Endothelial cell of umbilical vein (primary cell): ENCODE measurements at regions not wholly inside any gene's neighbourhood (a gene's known extent, or its start where the extent isn't known, plus 50 kb on each side); places are given as distances from the start of the nearest gene placed in this dataset.

ENCODE experiments used
- BruUV-seq: library from RNA; stranded (reverse); fragments of 400-500 nt; replicated peaks from 2 replicates; lab custom pipeline; 2021; lab: Mats Ljungman, UMichigan
- CTCF ChIA-PET: fragments of 300-600, 350-600 bp; sonication (Branson Sonifier 250); formaldehyde crosslinking; loops from one replicate; lab custom pipeline; 2021; ENCODE audit warnings: antibody characterized with exemption, inconsistent platforms; lab: Charles Lee
- POLR2A ChIA-PET: fragments of 300-600, 350-600 bp; sonication (Branson Sonifier 250); formaldehyde crosslinking; loops from one replicate; lab custom pipeline; 2021; ENCODE audit warnings: antibody characterized with exemption, inconsistent platforms; lab: Charles Lee
- DNase-seq: peaks from one replicate; pipeline ENCODE4 v3.0.0-alpha.2; 2011; ENCODE audit warnings: low read depth, low spot score
- FAIRE-seq: peaks from 2 replicates; lab custom pipeline; 2011; peaks lifted over from hg19 to GRCh38; lab: Jason Lieb, UNC
- H2AFZ ChIP-seq: 2 replicates; pipeline ENCODE4 v1.6.0; 2012; ENCODE audit warnings: low read depth, low read length, control low read depth, inconsistent platforms
- H3K27ac ChIP-seq: 2 replicates; pipeline ENCODE4 v1.5.1; 2011; ENCODE audit warnings: low read depth, mild to moderate bottlenecking, control low read depth, low read length, moderate library complexity; ENCODE audit not compliant: insufficient read depth
- H3K27me3 ChIP-seq, 2 experiments: 2 replicates each; pipeline versions ENCODE4 v1.6.0 to v1.6.1; 2011; ENCODE audit warnings: low read length in 2 of 2, mixed read lengths in 1 of 2; ENCODE audit not compliant: control insufficient read depth in 2 of 2, insufficient read depth in 2 of 2
- H3K36me3 ChIP-seq, 2 experiments: 2 replicates in 1 of 2; 3 replicates in 1 of 2; pipeline ENCODE4 v1.5.1; 2011; ENCODE audit warnings: low read length in 2 of 2, mild to moderate bottlenecking in 1 of 2, moderate library complexity in 1 of 2; ENCODE audit not compliant: control insufficient read depth in 2 of 2, insufficient read depth in 2 of 2; ENCODE audit errors: extremely low read depth in 1 of 2
- H3K4me1 ChIP-seq: 3 replicates; pipeline ENCODE4 v1.5.1; 2011; ENCODE audit warnings: mild to moderate bottlenecking, low read length; ENCODE audit not compliant: control insufficient read depth, insufficient read depth; ENCODE audit errors: extremely low read depth
- H3K4me2 ChIP-seq: 2 replicates; pipeline ENCODE4 v1.6.1; 2011; ENCODE audit warnings: low read length, control low read depth, mixed read lengths; ENCODE audit not compliant: insufficient read depth
- H3K4me3 ChIP-seq, 3 experiments: fragments of 200-600 bp in 1 of 3; sonication (generic), shearing (Covaris generic) in 1 of 3; replicated peaks in 1 of 3; 2 replicates each; pipeline ENCODE4 v1.5.1; 2011 to 2016; ENCODE audit warnings: control low read depth in 3 of 3, low read length in 3 of 3, mild to moderate bottlenecking in 2 of 3, inconsistent platforms in 1 of 3, low read depth in 1 of 3, moderate library complexity in 1 of 3; ENCODE audit not compliant: insufficient read depth in 1 of 3
- H3K79me2 ChIP-seq: 2 replicates; pipeline ENCODE4 v1.6.0; 2012; ENCODE audit warnings: low read length, inconsistent platforms; ENCODE audit not compliant: control insufficient read depth, insufficient read depth
- H3K9ac ChIP-seq: replicated peaks from 2 replicates; pipeline ENCODE3; 2011; ENCODE audit warnings: low read length, control low read depth; ENCODE audit not compliant: insufficient read depth; ENCODE audit errors: extremely low read depth
- H3K9me1 ChIP-seq: replicated peaks from 3 replicates; pipeline ENCODE4 v1.6.0; 2011; ENCODE audit warnings: mild to moderate bottlenecking, low read length; ENCODE audit not compliant: control insufficient read depth, insufficient read depth; ENCODE audit errors: extremely low read depth
- H3K9me3 ChIP-seq: replicated peaks from 2 replicates; pipeline ENCODE4 v1.5.1; 2012; ENCODE audit warnings: low read length, inconsistent platforms; ENCODE audit not compliant: control insufficient read depth, insufficient read depth
- H4K20me1 ChIP-seq: replicated peaks from 2 replicates; pipeline ENCODE3; 2011; ENCODE audit warnings: mild to moderate bottlenecking, low read length; ENCODE audit not compliant: control insufficient read depth, insufficient read depth; ENCODE audit errors: extremely low read depth
- CTCF ChIP-seq, 2 donors: IDR thresholded peaks; 1 replicate in 1 of 2; 2 replicates in 1 of 2; pipeline ENCODE4 v1.5.1; 2011; ENCODE audit warnings: low read length in 2 of 2, mild to moderate bottlenecking in 2 of 2, moderate library complexity in 2 of 2, control low read depth in 1 of 2, inconsistent platforms in 1 of 2, low read depth in 1 of 2; ENCODE audit not compliant: insufficient read depth in 1 of 2; ENCODE audit errors: extremely low read depth in 1 of 2
- EZH2 ChIP-seq: IDR thresholded peaks from 2 replicates; pipeline ENCODE4 v1.6.1; 2012; ENCODE audit warnings: borderline replicate concordance, low read depth, mild to moderate bottlenecking, moderate library complexity, low read length, inconsistent platforms; ENCODE audit not compliant: severe bottlenecking
- FOS ChIP-seq: IDR thresholded peaks from 2 replicates; pipeline ENCODE4 v1.6.1; 2011; ENCODE audit warnings: mild to moderate bottlenecking, low read length, moderate library complexity, borderline replicate concordance; ENCODE audit not compliant: insufficient read depth
- GATA2 ChIP-seq: IDR thresholded peaks from 2 replicates; pipeline ENCODE4 v1.7.0; 2011; ENCODE audit warnings: low read depth, mild to moderate bottlenecking, moderate library complexity, mixed read lengths, low read length; ENCODE audit not compliant: insufficient read length, insufficient read depth
- JUN ChIP-seq: IDR thresholded peaks from 2 replicates; pipeline ENCODE4 v1.6.1; 2011; ENCODE audit warnings: borderline replicate concordance, low read depth; ENCODE audit not compliant: insufficient read length, insufficient read depth
- MAX ChIP-seq: IDR thresholded peaks from 2 replicates; pipeline ENCODE4 v1.6.1; 2011; ENCODE audit not compliant: insufficient read depth, insufficient read length
- MYC ChIP-seq: IDR thresholded peaks from one replicate; pipeline ENCODE4 v1.6.1; 2011; ENCODE audit warnings: mild to moderate bottlenecking, low read depth, low read length
- POLR2A ChIP-seq: IDR thresholded peaks from 2 replicates; pipeline ENCODE4 v1.6.1; 2012; ENCODE audit warnings: low read depth, mild to moderate bottlenecking, control low read depth, low read length
- POLR2AphosphoS5 ChIP-seq: IDR thresholded peaks from 2 replicates; pipeline ENCODE4 v1.6.1; 2012; ENCODE audit warnings: low read depth, mild to moderate bottlenecking, control low read depth, low read length, moderate library complexity; ENCODE audit not compliant: insufficient read depth
- dilution Hi-C: fragments of 300-500 bp; cut with MboI; formaldehyde crosslinking; loops from one replicate; pipeline ENCODE4 v1.15.0; 2019; ENCODE audit warnings: low sequenced_read_pairs; ENCODE audit not compliant: extremely low pct_ligation_motif_present
- intact Hi-C: fragments of 100-400 bp; cut with micrococcal nuclease; formaldehyde crosslinking; loops from one replicate; pipeline ENCODE4 v1.10.0; 2022

- FAIRE-seq (no peak), DNase-seq (no peak)
- no peaks in the 10 kb centered on the region for H3K9me1 ChIP-seq
- H3K36me3 ChIP-seq, result no peaks in the 10 kb centered on the region
- no peak overlapping the region for H3K4me2 ChIP-seq
- H3K9ac ChIP-seq, result no peak overlapping the region
- TF ChIP-seq CTCF (IDR thresholded peaks at IDR 0.05; ENCODE audit: extremely low read depth in 1 of 2, insufficient read depth in 1 of 2, low read depth in 1 of 2, low read length in 2 of 2), result no peak
- TF ChIP-seq POLR2A, result no peak
- TF ChIP-seq FOS, result no peak
- no peak for TF ChIP-seq MAX
- TF ChIP-seq POLR2AphosphoS5, result no peak
- no peak for TF ChIP-seq GATA2
- TF ChIP-seq JUN, result no peak
- TF ChIP-seq EZH2, result no peak
- no peak for TF ChIP-seq MYC
- BruUV-seq, result no TSS peak
- H3K79me2 ChIP-seq, result no peaks in the 10 kb centered on the region
- no peak overlapping the region for H3K4me3 ChIP-seq
- H2AFZ ChIP-seq, result no peak overlapping the region
- intact Hi-C loops (no loop called here), dilution Hi-C loops (no loop called here)
- no peaks in the 10 kb centered on the region for H3K9me3 ChIP-seq
- ChIA-PET POLR2A (no interaction called here), CTCF (interaction anchor here (1.0 to 1.6 kb wide), 2 partner anchors 18 to 39 kb away, joined by 3 to 6 read pairs; no protein-coding TSS in a partner anchor)
- no peaks in the 10 kb centered on the region for H3K4me1 ChIP-seq
- no peaks in the 10 kb centered on the region for H4K20me1 ChIP-seq
- H3K27me3 ChIP-seq, result no peaks in the 10 kb centered on the region
- no peak overlapping the region for H3K27ac ChIP-seq
Observed at GRCh38 chr7:106986450-106986977, 58.0 kb upstream of the PRKAR2B start.
